TTC549 (cell line): ENCODE measurements at regions not wholly inside any gene's neighbourhood (a gene's known extent, or its start where the extent isn't known, plus 50 kb on each side); places are given as distances from the start of the nearest gene placed in this dataset.

ENCODE experiments used
- FAIRE-seq: peaks from 2 replicates; lab custom pipeline; 2012; peaks lifted over from hg19 to GRCh38; lab: Jason Lieb, UNC

DNA sequence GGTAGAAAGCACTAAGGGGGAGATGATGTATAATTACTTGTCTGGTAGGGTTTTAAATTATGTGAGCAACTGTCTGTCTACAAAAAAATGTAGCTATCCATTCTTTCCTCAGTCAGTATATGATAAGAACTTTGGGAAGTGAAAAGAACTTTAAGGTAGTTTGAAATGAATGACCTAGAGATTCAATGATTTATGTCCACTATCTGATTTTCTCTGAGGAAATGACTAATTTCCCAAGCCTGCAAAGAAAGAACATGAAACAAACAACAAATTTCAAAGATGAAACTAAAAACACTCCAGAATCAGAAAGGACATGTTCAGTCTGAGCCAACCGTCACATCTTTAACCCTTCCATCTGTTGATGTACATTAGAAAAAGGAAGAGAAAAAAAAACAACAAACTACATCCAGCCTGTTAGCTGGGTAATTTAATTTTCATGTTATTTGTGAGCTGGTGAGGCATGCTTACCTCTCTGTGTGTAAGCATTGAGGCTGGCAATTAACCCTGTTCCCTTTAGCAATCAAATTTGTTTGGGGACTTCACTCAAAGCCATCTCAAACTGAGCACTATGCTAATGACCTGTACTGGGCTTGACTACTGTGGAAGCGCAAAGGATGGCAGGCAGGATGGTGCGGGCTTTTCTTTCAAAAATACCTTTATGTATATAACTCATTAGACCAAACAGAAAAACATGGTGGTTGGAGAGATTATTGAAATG lies 220.1 kb downstream of the TUSC7 start:
- FAIRE-seq, result no peak

DNA sequence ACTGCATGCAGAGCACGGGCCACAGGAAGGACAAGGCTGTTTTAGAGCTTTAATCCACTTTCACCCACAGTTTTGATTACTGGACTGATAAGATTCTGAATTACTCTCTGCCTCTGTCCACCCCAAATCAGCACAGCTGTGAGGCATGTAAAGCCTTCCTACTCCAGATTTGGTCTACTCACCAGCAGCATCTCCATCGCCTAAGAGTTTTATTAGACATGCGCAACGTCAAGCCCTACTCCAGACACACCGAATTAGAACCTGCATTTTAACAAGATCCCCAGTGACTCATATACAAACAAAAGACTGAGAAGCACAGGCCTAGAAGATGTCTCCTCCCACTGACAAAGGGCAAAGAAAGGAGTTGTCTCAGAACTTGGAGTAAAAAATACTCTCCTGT lies 221.2 kb downstream of the TUSC7 start:
- FAIRE-seq, result no peak

- FAIRE-seq, result no peak
Measured at GRCh38 chr3:116939091-116939490, 229.5 kb downstream of the TUSC7 start.

DNA sequence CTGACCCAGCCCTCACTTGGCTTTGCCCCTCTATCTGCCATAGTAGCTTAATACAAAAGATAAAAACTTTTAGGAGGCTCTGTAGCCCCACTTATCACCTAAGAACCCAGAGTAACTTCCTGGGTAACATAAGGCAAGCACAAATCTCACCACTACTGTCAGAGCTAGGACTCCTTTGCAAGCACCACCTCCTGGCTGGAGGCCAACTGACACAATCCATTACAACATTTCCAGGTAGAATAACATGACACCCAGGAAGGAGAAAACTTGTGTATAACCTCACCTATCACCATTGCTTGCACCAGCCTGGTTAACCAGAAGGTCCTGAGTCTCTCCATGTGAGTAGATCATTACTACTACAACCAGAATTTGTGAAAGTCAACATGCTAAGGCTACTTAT lies 230.0 kb downstream of the TUSC7 start:
- no peak for FAIRE-seq

DNA sequence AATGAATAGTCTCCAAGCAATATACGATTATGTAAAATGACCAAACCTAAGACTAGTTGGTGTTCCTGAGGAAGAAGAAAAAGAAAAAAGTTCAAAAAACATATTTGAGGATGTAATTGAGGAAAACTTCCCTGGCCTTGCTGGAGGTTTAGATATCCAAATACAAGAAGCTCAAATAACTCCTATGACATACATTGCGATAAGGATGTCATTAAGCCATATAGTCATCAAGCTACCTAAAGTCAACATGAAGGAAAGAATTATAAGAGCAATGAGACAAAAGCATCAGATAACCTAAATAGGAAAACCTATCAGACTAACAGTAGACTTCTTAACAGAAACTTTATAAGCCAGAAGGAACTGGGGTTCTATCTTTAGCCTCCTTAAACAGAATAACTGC lies 231.1 kb downstream of the TUSC7 start:
- no peak for FAIRE-seq

DNA sequence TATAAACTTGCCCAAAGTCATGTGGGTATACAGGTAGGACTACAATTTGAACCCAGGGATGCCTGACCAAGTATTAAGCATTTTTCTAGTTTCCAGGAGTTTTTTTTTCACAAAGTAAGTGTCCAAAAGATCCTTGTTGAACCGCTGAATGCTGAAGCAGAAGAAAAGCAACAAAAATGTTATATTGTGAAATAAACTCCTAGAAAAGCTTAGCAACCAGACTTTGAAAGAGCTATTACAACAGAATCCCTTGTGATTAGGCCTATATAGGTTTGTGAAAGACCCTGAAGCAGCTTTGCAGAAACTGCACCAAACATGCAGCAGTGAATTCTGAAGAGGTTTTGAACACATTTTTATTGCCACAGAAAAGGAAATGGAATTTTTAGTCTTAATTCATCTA lies 236.8 kb downstream of the TUSC7 start:
- no peak for FAIRE-seq

GRCh38 chr3:116947148-116947547 lies 237.6 kb downstream of the TUSC7 start:
- no peak for FAIRE-seq

GRCh38 chr3:116947809-116948208 lies 238.2 kb downstream of the TUSC7 start:
- FAIRE-seq, result no peak

DNA sequence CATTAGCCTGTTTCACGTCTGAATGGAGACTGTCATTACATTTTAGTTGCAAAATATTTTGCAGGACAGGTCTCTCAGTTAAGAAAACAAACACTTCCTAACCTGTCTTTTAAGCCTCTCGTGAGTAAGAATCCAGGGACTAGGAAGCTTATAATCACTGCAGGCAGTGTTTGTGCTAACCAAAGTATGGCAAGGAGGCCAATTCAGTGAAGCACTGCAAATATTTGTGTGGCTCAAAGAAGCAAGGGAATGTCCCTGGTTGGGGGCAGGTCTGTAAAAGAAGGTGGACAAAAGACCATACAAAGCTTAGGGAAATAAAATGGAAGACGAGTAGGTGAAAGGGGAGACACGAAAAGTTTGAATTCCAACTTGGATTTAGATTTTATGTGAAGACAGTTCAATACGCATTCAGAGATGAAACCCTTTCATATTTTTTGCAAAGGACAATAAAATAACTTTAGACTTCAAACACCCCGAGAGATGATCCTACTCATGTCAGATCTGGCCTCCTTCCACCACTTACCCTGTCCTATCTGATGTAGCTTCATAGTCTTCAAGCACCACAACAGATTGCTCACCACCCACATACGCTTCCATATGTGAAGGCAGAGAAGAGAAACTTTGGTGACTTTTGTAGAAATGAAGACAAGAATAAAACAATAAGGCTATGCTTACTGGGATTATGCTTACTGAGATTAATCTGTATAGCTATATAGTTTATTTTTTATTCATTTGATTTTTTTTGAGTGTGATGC lies 240.9 kb downstream of the TUSC7 start:
- no peak for FAIRE-seq

DNA sequence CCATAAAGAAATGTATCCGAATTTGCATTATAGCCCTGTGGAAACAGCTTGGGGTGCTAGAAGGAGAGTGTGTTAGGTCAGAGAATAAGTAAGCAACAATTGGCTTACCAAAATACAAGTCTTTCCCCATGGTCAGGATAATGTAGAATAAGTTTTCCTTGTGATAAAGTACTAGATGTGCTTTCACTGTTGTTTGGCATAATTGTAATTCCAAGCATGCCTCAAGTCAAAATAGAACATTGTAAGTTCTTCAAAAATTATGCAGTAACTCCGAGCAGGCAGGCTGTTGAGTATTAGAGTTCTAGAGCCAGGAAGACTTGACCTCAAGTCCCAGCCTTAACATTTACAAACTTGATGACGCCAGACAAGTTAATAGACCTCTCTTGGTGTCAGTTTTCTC lies 242.0 kb downstream of the TUSC7 start:
- FAIRE-seq, result no peak

DNA sequence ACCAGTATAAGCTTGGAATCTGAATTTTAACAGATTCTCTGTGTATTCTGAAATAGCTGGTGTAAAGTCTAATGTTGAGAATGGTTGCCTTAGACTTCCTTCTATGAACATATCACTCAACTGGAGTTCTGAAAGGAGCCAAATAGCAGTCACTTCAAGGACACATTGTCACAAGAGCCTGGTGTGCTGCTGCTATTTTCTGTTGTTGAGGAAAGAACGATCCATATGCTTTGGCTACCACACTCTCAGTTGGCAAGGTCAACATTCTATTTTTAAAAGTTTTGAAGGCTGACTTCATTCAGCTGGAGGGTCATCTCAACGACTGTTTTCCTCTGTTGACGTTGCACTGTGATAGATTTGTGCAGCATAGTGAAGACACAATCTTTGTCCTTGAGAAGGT lies 248.7 kb downstream of the TUSC7 start:
- no peak for FAIRE-seq

DNA sequence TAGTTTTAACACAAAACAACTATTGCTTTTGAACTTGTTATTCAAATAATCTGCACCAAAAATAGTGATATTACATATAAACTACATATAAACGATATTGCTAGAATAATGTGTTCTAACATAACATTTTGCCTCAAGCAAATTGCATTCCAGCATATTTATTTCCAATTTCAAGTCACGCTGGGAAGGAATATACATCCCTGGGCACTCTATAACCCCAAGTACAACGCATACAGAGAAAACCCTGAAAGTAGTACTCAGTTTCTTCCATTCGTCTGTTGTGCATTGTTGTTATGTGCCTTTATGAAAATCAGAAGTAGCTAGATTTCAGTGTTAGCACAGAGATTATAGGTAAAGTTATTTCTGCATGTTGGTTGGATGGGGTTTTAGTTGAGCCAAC lies 251.5 kb downstream of the TUSC7 start:
- no peak for FAIRE-seq

GRCh38 chr3:116963802-116964201 lies 254.2 kb downstream of the TUSC7 start:
- no peak for FAIRE-seq

DNA sequence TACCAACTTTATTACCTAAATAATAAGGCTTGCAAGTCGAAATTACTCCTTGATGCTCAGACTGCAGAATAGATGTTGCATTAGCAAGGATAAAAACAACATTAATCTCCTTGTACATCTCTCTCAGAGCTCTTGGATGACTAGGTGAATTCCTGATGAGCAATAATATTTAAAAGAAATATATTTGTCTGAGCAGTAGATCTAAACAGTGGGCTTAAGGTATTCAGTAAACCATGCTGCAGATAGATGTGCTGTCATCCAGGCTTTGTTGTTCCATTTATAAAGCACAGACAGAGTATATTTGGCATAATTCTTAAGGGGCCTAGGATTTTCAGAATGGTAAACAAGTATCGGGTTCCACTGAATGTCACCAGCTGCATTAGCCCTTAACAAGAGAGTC lies 257.1 kb downstream of the TUSC7 start:
- FAIRE-seq, result no peak

GRCh38 chr3:116969135-116969534 lies 259.6 kb downstream of the TUSC7 start:
- FAIRE-seq, result no peak

GRCh38 chr3:116969646-116970045 lies 260.1 kb downstream of the TUSC7 start:
- no peak for FAIRE-seq

- FAIRE-seq, result no peak
Measured at GRCh38 chr3:116971531-116971930, 262.0 kb downstream of the TUSC7 start.

GRCh38 chr3:116974702-116975101 lies 265.1 kb downstream of the TUSC7 start:
- FAIRE-seq, result no peak

DNA sequence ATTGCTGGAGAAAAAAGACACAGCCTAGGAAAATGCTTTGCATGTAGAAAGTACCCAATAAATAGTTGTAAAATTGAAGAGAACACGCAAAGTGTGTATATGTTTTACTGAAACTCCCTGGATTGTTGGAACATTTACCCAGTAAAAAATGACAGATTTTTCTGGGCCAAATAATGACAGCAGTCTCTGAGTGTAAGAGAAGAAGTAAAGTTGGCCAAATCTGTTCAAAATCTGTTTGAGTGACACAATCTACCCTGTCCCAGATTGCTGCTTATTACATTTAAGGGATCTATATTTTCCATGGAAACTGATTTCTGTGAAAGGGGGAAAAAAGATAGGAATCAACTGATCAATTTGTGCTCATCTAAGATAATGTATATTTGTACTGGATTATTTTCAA lies 267.9 kb downstream of the TUSC7 start:
- no peak for FAIRE-seq

DNA sequence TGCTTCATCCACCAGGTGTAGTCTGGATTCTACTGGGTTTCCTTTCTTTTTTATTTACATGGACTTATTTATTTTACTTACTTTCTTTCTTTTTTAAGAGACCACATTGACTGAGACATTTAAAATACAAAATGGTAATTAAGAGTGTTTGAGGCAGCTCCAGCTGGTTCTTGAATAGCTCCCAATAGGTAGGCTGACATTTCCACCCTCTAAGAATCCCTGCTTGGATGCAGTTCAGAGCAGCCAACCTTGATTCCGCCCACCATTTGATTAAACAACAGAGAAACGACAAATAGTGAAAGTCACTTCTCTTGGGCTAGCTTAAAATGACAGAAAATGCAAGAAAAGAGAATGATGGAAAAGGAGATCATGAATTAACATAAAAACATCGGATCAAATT lies 270.5 kb downstream of the TUSC7 start:
- FAIRE-seq, result no peak

- no peak for FAIRE-seq
Measured at GRCh38 chr3:116981089-116981488, 271.5 kb downstream of the TUSC7 start.

DNA sequence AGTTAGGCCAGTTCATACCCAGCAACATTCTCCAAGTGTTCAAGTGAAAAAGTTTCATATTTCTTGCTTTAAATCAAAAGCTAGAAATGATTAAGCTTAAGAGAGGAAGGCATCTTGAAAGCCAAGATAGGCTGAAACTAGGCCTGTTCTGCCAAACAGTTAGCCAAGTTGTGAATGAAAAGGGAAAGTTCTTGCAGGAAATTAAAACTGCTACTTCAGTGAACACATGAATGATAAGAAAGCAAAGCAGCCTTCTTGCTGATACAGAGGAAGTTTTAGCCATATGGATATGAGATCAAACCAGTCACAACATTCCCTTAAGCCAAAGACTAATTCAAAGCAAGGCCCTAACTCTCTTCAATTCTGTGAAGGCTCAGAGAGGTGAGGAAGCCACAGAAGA lies 274.7 kb downstream of the TUSC7 start:
- FAIRE-seq, result no peak

DNA sequence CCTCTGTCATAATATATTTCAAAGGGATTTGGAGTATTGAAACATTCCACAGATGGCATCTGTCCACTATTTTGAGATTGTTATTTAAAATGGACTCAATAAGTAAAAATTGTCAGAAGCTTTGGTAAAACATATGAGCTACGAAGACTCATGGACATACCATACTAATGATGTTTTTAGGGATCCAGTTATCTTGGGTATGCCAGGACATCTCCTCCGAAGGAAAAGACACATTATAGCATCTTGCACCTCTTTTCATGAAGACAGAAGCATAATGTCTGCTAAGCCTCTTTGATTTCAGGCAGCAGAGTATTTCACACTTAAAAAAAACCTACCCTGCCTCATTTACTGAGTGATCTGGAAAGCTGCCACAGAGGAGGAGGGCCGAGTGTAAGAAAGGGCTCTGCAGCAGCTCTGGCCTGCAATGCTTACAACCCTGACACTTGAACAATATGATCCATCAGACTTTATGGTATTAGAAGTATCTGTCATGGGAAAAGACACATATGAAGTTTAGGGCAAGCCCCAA lies 284.8 kb downstream of the TUSC7 start:
- no peak for FAIRE-seq

- no peak for FAIRE-seq
Measured at GRCh38 chr3:117003501-117003900, 293.9 kb downstream of the TUSC7 start.
